B cell (primary cell): ENCODE measurements at regions not wholly inside any gene's neighbourhood (a gene's known extent, or its start where the extent isn't known, plus 50 kb on each side); places are given as distances from the start of the nearest gene placed in this dataset.
A peak's percentile ranks its signal among the peaks of the same experiment; 100 is the strongest.

Experiments used
- ATAC-seq: fragments of 200-7000 bp; cut with Tn5 transposase; one replicate; pipeline ENCODE4 v1.10.0; 2021; ENCODE audit warnings: low read depth, mild to moderate bottlenecking, moderate number of reproducible peaks, moderate library complexity
- CTCF ChIA-PET: fragments of 350-600 bp; sonication (Branson Sonifier 250); formaldehyde crosslinking; loops from one replicate; lab custom pipeline; 2021; ENCODE audit warnings: antibody characterized with exemption, inconsistent platforms; lab: Charles Lee
- POLR2A ChIA-PET: fragments of 350-600 bp; sonication (Branson Sonifier 250); formaldehyde crosslinking; loops from one replicate; lab custom pipeline; 2021; ENCODE audit warnings: antibody characterized with exemption; lab: Charles Lee
- DNase-seq: peaks from one replicate; pipeline ENCODE4 v3.0.0; 2013
- H2AFZ ChIP-seq: 2 replicates; pipeline ENCODE4 v1.6.1; 2012; ENCODE audit warnings: mild to moderate bottlenecking, low read depth, low read length; ENCODE audit not compliant: insufficient read depth, poor library complexity, severe bottlenecking
- H3K27ac ChIP-seq, 2 donors: 1 replicate in 1 of 2; 2 replicates in 1 of 2; pipeline ENCODE4 v1.5.1; 2012 to 2013; ENCODE audit warnings: low read length in 2 of 2, mild to moderate bottlenecking in 2 of 2, moderate library complexity in 1 of 2
- H3K27me3 ChIP-seq, 4 experiments: fragments of 200-600 bp in 1 of 4; sonication (generic) in 1 of 4; replicated peaks in 1 of 4; 1 replicate in 2 of 4; 2 replicates in 2 of 4; pipeline versions ENCODE4 v1.6.1 to v1.7.0; 2013 to 2016; ENCODE audit warnings: low read length in 3 of 4, mild to moderate bottlenecking in 2 of 4, mixed read lengths in 1 of 4, moderate library complexity in 1 of 4; ENCODE audit not compliant: insufficient read depth in 4 of 4, control insufficient read depth in 3 of 4; ENCODE audit errors: control extremely low read depth in 1 of 4
- H3K36me3 ChIP-seq, 2 experiments: replicated peaks in 1 of 2; 1 replicate in 1 of 2; 2 replicates in 1 of 2; pipeline versions ENCODE4 v1.6.1 to v1.7.1; 2013; ENCODE audit warnings: low read length in 1 of 2; ENCODE audit not compliant: insufficient read depth in 2 of 2, control insufficient read depth in 1 of 2; ENCODE audit errors: control extremely low read depth in 1 of 2, extremely low read depth in 1 of 2
- H3K4me1 ChIP-seq, 2 donors: fragments of 200-600 bp in 1 of 2; sonication (generic) in 1 of 2; 1 replicate in 1 of 2; 2 replicates in 1 of 2; pipeline versions ENCODE4 v1.5.1 to v1.6.1; 2013 to 2017; ENCODE audit warnings: low read length in 2 of 2; ENCODE audit not compliant: control insufficient read depth in 2 of 2, insufficient read depth in 2 of 2
- H3K4me2 ChIP-seq: replicated peaks from 2 replicates; pipeline ENCODE3; 2012; ENCODE audit warnings: mild to moderate bottlenecking, low read depth, low read length; ENCODE audit not compliant: poor library complexity, severe bottlenecking
- H3K4me3 ChIP-seq, 5 experiments: fragments of 200-600 bp in 1 of 5; sonication (generic) in 1 of 5; 1 replicate in 3 of 5; 2 replicates in 2 of 5; pipeline versions ENCODE4 v1.5.1 to v1.7.0; 2011 to 2016; ENCODE audit warnings: low read length in 4 of 5, mild to moderate bottlenecking in 4 of 5, low read depth in 2 of 5, control low read depth in 1 of 5, moderate library complexity in 1 of 5; ENCODE audit not compliant: insufficient read depth in 1 of 5; ENCODE audit errors: control extremely low read depth in 1 of 5, extremely low read depth in 1 of 5
- H3K79me2 ChIP-seq: fragments of 200-600 bp; sonication (generic); one replicate; pipeline ENCODE4 v1.6.0; 2016; ENCODE audit warnings: low read length; ENCODE audit not compliant: control insufficient read depth, insufficient read depth
- H3K9ac ChIP-seq: fragments of 200-600 bp; sonication (generic); 2 replicates; pipeline ENCODE4 v1.6.1; 2017; ENCODE audit warnings: mild to moderate bottlenecking, low read length, moderate library complexity
- H3K9me3 ChIP-seq, 3 donors: one replicate each; pipeline versions ENCODE4 v1.6.1 to v1.7.1; 2013; ENCODE audit warnings: low read length in 2 of 3; ENCODE audit not compliant: control insufficient read depth in 2 of 3, insufficient read depth in 1 of 3; ENCODE audit errors: control extremely low read depth in 1 of 3
- H4K20me1 ChIP-seq: 2 replicates; pipeline ENCODE4 v1.6.0; 2012; ENCODE audit warnings: mild to moderate bottlenecking, low read length; ENCODE audit not compliant: insufficient read depth, control insufficient read depth, poor library complexity, severe bottlenecking
- H3K27ac Mint-ChIP-seq: one replicate; pipeline ENCODE4 v1.8.0; 2021; ENCODE audit warnings: mixed read lengths
- H3K27me3 Mint-ChIP-seq: one replicate; pipeline ENCODE4 v1.8.0; 2021; ENCODE audit warnings: mixed read lengths
- H3K4me1 Mint-ChIP-seq: one replicate; pipeline ENCODE4 v1.8.0; 2021; ENCODE audit warnings: mixed read lengths
- H3K4me3 Mint-ChIP-seq: one replicate; pipeline ENCODE4 v1.8.0; 2021; ENCODE audit warnings: mixed read lengths
- H3K9me3 Mint-ChIP-seq: one replicate; pipeline ENCODE4 v1.8.0; 2022; ENCODE audit warnings: mixed read lengths; ENCODE audit not compliant: insufficient read depth
- EZH2 ChIP-seq: IDR thresholded peaks from 2 replicates; pipeline ENCODE4 v1.6.1; 2012; ENCODE audit warnings: borderline replicate concordance, low read depth, mild to moderate bottlenecking, moderate library complexity, low read length; ENCODE audit not compliant: insufficient read depth, poor library complexity, severe bottlenecking
- WGBS: methylation state at CpG from one replicate; pipeline ENCODE4 v1.1.5; 2013; ENCODE audit warnings: missing lambda C conversion rate; ENCODE audit not compliant: insufficient coverage; 5-methylcytosine and 5-hydroxymethylcytosine counted together
- intact Hi-C: fragments of 100-400 bp; cut with micrococcal nuclease; formaldehyde crosslinking; loops from one replicate; pipeline ENCODE4 v1.10.0; 2022
- TF ChIP-seq, protein P1 (sequence below): fragments of 200-600 bp; IDR thresholded peaks from one replicate; pipeline ENCODE4 v1.8.0; 2022; ENCODE audit warnings: antibody characterized with exemption, mild to moderate bottlenecking

DNA sequence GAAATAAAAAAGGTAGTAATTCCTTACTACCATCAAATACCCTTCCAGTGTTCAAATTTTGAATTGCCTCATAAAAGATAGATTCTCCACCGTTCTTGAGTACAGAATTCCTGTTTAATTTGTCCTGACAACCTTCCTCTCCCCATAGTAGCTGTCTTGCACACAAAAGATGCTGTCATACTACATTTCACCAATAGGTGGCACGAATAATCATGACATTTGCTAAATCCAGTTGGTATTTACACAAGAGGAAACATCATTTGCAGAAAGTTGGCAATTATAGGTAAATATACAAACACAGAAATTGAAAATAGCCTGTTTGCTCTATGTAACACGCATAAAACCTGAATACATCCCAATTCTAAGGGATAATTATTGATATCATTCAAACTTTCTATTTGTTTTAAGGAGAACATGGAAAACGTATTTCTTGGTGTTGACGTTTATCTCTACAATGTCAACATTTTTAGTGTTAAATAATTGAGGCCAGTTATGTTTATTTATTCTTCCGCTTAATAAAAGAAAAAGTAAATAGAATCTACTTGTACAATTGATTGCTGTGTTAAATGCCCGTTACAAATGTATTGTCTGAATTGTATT is 58.3 kb upstream of the CLDN10 start:
- H3K36me3 ChIP-seq, result no peaks in the 10 kb centered on the region
- peaks cover 0 to 6% (median 0%) of the 10 kb centered on the region in 3 donors for H3K9me3 ChIP-seq
- Mint-ChIP-seq H3K27me3 (peaks cover 24% of the 10 kb centered on the region), H3K4me3 (no peak overlapping the region), H3K9me3 (no peaks in the 10 kb centered on the region), H3K4me1 (no peaks in the 10 kb centered on the region), H3K27ac (no peak overlapping the region)
- H3K4me2 ChIP-seq, result no peak overlapping the region
- H2AFZ ChIP-seq, result no peak overlapping the region
- no peaks in the 10 kb centered on the region for H3K79me2 ChIP-seq
- TF ChIP-seq EZH2, result no peak
- TF ChIP-seq, protein P1, sequence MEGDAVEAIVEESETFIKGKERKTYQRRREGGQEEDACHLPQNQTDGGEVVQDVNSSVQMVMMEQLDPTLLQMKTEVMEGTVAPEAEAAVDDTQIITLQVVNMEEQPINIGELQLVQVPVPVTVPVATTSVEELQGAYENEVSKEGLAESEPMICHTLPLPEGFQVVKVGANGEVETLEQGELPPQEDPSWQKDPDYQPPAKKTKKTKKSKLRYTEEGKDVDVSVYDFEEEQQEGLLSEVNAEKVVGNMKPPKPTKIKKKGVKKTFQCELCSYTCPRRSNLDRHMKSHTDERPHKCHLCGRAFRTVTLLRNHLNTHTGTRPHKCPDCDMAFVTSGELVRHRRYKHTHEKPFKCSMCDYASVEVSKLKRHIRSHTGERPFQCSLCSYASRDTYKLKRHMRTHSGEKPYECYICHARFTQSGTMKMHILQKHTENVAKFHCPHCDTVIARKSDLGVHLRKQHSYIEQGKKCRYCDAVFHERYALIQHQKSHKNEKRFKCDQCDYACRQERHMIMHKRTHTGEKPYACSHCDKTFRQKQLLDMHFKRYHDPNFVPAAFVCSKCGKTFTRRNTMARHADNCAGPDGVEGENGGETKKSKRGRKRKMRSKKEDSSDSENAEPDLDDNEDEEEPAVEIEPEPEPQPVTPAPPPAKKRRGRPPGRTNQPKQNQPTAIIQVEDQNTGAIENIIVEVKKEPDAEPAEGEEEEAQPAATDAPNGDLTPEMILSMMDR, result peak; percentile 85
- ATAC-seq (no peak), DNase-seq (peak; percentile 45)
- no CpG with 5 or more reads among the region's 7 CpGs for WGBS
- CTCF ChIA-PET, result interaction anchor here (0.7 to 4.3 kb wide), 5 partner anchors 13 to 340 kb away, joined by 3 to 36 read pairs (median 5); no protein-coding TSS in a partner anchor
- no peaks in the 10 kb centered on the region for H3K27me3 ChIP-seq
- no peaks in the 10 kb centered on the region for H4K20me1 ChIP-seq
- H3K4me1 ChIP-seq, result no peaks in the 10 kb centered on the region
- no peak overlapping the region for H3K9ac ChIP-seq
- intact Hi-C loops, result loop anchor here (1.0 kb wide), 1 partner anchor 340 kb away; no protein-coding TSS in a partner anchor
- no peak overlapping the region for H3K4me3 ChIP-seq
- POLR2A ChIA-PET, result no interaction called here
- no peak overlapping the region for H3K27ac ChIP-seq

- H3K79me2 ChIP-seq, result no peaks in the 10 kb centered on the region
- ChIA-PET CTCF (interaction anchor here (1.6 to 2.1 kb wide), 2 partner anchors 17 to 337 kb away, joined by 3 to 7 read pairs; no protein-coding TSS in a partner anchor), POLR2A (no interaction called here)
- intact Hi-C loops, result no loop called here
- no peaks in the 10 kb centered on the region for H3K4me1 ChIP-seq
- Mint-ChIP-seq H3K27ac (no peak overlapping the region), H3K4me3 (no peak overlapping the region), H3K4me1 (no peaks in the 10 kb centered on the region), H3K9me3 (no peaks in the 10 kb centered on the region), H3K27me3 (peaks cover 23% of the 10 kb centered on the region)
- no peak overlapping the region for H3K4me3 ChIP-seq
- DNase-seq (no peak), ATAC-seq (no peak)
- no peak overlapping the region for H3K4me2 ChIP-seq
- H3K9ac ChIP-seq, result no peak overlapping the region
- H3K9me3 ChIP-seq, result peaks cover 0 to 10% (median 0%) of the 10 kb centered on the region in 3 donors
- WGBS, result 78% methylated on average over 3 of the region's 4 CpGs
- H2AFZ ChIP-seq, result no peak overlapping the region
- no peak overlapping the region for H3K27ac ChIP-seq
- TF ChIP-seq, protein P1, result no peak
- TF ChIP-seq EZH2, result no peak
- no peaks in the 10 kb centered on the region for H4K20me1 ChIP-seq
- H3K27me3 ChIP-seq, result no peaks in the 10 kb centered on the region
- no peaks in the 10 kb centered on the region for H3K36me3 ChIP-seq
Observed at GRCh38 chr13:95496485-95496884, 56.0 kb upstream of the CLDN10 start.
